Upper lobe of left lung (tissue), 4 donors: ENCODE measurements at regions not wholly inside any gene's neighbourhood (a gene's known extent, or its start where the extent isn't known, plus 50 kb on each side); places are given as distances from the start of the nearest gene placed in this dataset.

Experiments used
- EP300 ChIP-seq, 4 donors: sonication (generic); formaldehyde crosslinking; IDR thresholded peaks; one replicate each; pipeline ENCODE4 v1.5.1; 2017; ENCODE audit warnings: antibody characterized with exemption in 4 of 4, control low read depth in 2 of 4
- POLR2A ChIP-seq, 4 donors: fragments of 450-650 bp; IDR thresholded peaks; one replicate each; pipeline ENCODE4 v1.5.1; 2016 to 2017; ENCODE audit warnings: antibody characterized with exemption in 4 of 4, mild to moderate bottlenecking in 2 of 4
- TF ChIP-seq, protein P1 (sequence below), 6 experiments: fragments of 450-650 bp in 4 of 6; fragments of 200-600 bp in 2 of 6; sonication (generic) in 2 of 6; IDR thresholded peaks; one replicate each; pipeline ENCODE4 v1.5.1; 2016 to 2019; ENCODE audit warnings: antibody characterized with exemption in 6 of 6

DNA sequence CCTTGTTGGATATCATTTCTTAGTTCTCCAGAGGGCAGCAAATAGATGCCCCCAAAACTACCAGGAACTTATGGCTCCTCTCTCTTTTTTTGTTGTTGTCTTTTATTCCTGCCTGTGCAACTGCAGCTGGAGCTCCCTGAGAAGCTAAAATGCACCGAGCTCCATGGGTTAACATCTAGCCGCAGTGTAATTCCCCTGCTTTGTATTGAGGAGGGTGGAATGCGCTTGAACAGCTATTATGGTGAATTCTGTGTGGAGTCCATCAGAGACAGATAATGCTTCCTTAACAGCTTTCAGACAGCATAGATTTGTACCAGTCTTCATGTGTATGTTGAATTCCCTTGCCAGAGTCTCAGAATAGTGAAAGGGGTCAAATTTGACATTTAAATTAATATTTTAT, 475.2 kb upstream of the FRG2C start:
- TF ChIP-seq, protein P1, sequence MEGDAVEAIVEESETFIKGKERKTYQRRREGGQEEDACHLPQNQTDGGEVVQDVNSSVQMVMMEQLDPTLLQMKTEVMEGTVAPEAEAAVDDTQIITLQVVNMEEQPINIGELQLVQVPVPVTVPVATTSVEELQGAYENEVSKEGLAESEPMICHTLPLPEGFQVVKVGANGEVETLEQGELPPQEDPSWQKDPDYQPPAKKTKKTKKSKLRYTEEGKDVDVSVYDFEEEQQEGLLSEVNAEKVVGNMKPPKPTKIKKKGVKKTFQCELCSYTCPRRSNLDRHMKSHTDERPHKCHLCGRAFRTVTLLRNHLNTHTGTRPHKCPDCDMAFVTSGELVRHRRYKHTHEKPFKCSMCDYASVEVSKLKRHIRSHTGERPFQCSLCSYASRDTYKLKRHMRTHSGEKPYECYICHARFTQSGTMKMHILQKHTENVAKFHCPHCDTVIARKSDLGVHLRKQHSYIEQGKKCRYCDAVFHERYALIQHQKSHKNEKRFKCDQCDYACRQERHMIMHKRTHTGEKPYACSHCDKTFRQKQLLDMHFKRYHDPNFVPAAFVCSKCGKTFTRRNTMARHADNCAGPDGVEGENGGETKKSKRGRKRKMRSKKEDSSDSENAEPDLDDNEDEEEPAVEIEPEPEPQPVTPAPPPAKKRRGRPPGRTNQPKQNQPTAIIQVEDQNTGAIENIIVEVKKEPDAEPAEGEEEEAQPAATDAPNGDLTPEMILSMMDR (IDR thresholded peaks at IDR 0.05): no peak
- TF ChIP-seq POLR2A (IDR thresholded peaks at IDR 0.05) (no peak), EP300 (IDR thresholded peaks at IDR 0.05) (no peak)
